Gastroesophageal sphincter (tissue), 4 donors: ENCODE measurements at regions not wholly inside any gene's neighbourhood (a gene's known extent, or its start where the extent isn't known, plus 50 kb on each side); places are given as distances from the start of the nearest gene placed in this dataset.
"Not testable (repeated sequence)": the region's sequence is repeated elsewhere in the genome, so short reads cannot be mapped to it uniquely, and the experiment has no call there.

ENCODE experiments used
- ATAC-seq: fragments of 150-250 bp; one replicate; pipeline ENCODE4 v1.9.1; 2016; ENCODE audit warnings: mild to moderate bottlenecking, moderate library complexity
- H3K27ac ChIP-seq, 4 donors: fragments of 200-600 bp; sonication (generic) in 3 of 4; 1 replicate in 3 of 4; 2 replicates in 1 of 4; pipeline ENCODE4 v1.5.1; 2016 to 2019
- H3K27me3 ChIP-seq: fragments of 200-600 bp; sonication (generic); one replicate; pipeline ENCODE4 v1.5.1; 2019
- H3K36me3 ChIP-seq, 2 donors: fragments of 200-600 bp; sonication (generic); one replicate each; pipeline ENCODE4 v1.5.1; 2019; ENCODE audit warnings: control low read depth in 1 of 2
- H3K4me1 ChIP-seq, 3 donors: fragments of 200-600 bp; sonication (generic); 1 replicate in 2 of 3; 2 replicates in 1 of 3; pipeline ENCODE4 v1.5.1; 2016 to 2019; ENCODE audit warnings: control low read depth in 2 of 3
- H3K4me3 ChIP-seq, 2 donors: fragments of 200-600 bp; sonication (generic); one replicate each; pipeline ENCODE4 v1.5.1; 2019; ENCODE audit warnings: mild to moderate bottlenecking in 1 of 2, moderate library complexity in 1 of 2
- H3K9me3 ChIP-seq, 3 donors: fragments of 200-600 bp; sonication (generic); one replicate each; pipeline ENCODE4 v1.5.1; 2017 to 2019; ENCODE audit warnings: control low read depth in 2 of 3
- CTCF ChIP-seq, 4 experiments: fragments of 200-600 bp in 2 of 4; fragments of 450-650 bp in 2 of 4; sonication (generic) in 1 of 4; IDR thresholded peaks; one replicate each; pipeline ENCODE4 v1.5.1; 2017 to 2019; ENCODE audit warnings: antibody characterized with exemption in 4 of 4, mild to moderate bottlenecking in 2 of 4, moderate library complexity in 2 of 4
- EP300 ChIP-seq: sonication (generic); formaldehyde crosslinking; IDR thresholded peaks from one replicate; pipeline ENCODE4 v1.6.1; 2017; ENCODE audit warnings: antibody characterized with exemption, mild to moderate bottlenecking
- POLR2A ChIP-seq, 2 donors: fragments of 450-650 bp; IDR thresholded peaks; one replicate each; pipeline ENCODE4 v1.6.1; 2017; ENCODE audit warnings: antibody characterized with exemption in 2 of 2, mild to moderate bottlenecking in 2 of 2, moderate library complexity in 1 of 2
- POLR2AphosphoS5 ChIP-seq: sonication (generic); formaldehyde crosslinking; IDR thresholded peaks from one replicate; pipeline ENCODE4 v1.6.1; 2017; ENCODE audit warnings: antibody characterized with exemption
- WGBS, 2 donors: methylation state at CpG; one replicate each; pipeline ENCODE4 v1.1.5; 2018; ENCODE audit warnings: low coverage in 1 of 2; 5-methylcytosine and 5-hydroxymethylcytosine counted together

- H3K27me3 ChIP-seq: no peaks in the 10 kb centered on the region
- no peak overlapping the region for H3K4me3 ChIP-seq
- H3K9me3 ChIP-seq: no peaks in the 10 kb centered on the region
- H3K36me3 ChIP-seq: no peaks in the 10 kb centered on the region
- H3K4me1 ChIP-seq: no peaks in the 10 kb centered on the region
- ATAC-seq: no peak
- no peak overlapping the region for H3K27ac ChIP-seq
- WGBS, 2 donors: 71 to 75% methylated on average over 1 of the region's 1 CpG
- no peak for TF ChIP-seq EP300
These were observed 586.2 kb upstream of the DIAPH2 start for GRCh38 chrX:96098471-96098870.

GRCh38 chrX:96102997-96103396, 581.6 kb upstream of the DIAPH2 start:
- no peak for TF ChIP-seq POLR2AphosphoS5
- no peak for TF ChIP-seq POLR2A (IDR thresholded peaks at IDR 0.05)
- TF ChIP-seq CTCF (IDR thresholded peaks at IDR 0.05): no peak
- no peak for TF ChIP-seq EP300
- WGBS, 2 donors: no CpG with 5 or more reads among the region's 9 CpGs
- Histone ChIP-seq H3K27ac (no peak overlapping the region), H3K9me3 (no peaks in the 10 kb centered on the region), H3K36me3 (no peaks in the 10 kb centered on the region), H3K4me1 (no peaks in the 10 kb centered on the region), H3K27me3 (no peaks in the 10 kb centered on the region), H3K4me3 (no peak overlapping the region)
- ATAC-seq: no peak

GRCh38 chrX:96112689-96113088, 572.0 kb upstream of the DIAPH2 start:
- H3K27me3 ChIP-seq: no peaks in the 10 kb centered on the region
- TF ChIP-seq EP300: no peak
- no peak for TF ChIP-seq POLR2A (IDR thresholded peaks at IDR 0.05)
- no peak for TF ChIP-seq POLR2AphosphoS5
- TF ChIP-seq CTCF (IDR thresholded peaks at IDR 0.05): no peak
- WGBS, 2 donors: 86% methylated on average over 1 of the region's 1 CpG; no CpG with 5 or more reads in 1 of the 2 donors
- no peaks in the 10 kb centered on the region for H3K4me1 ChIP-seq
- no peak for ATAC-seq
- no peak overlapping the region for H3K4me3 ChIP-seq
- H3K36me3 ChIP-seq: no peaks in the 10 kb centered on the region
- H3K9me3 ChIP-seq: no peaks in the 10 kb centered on the region
- H3K27ac ChIP-seq: no peak overlapping the region

- H3K4me3 ChIP-seq: no peak overlapping the region
- no peak overlapping the region for H3K27ac ChIP-seq
- ATAC-seq: no peak
These were observed 558.5 kb upstream of the DIAPH2 start for GRCh38 chrX:96126182-96126581.

GRCh38 chrX:96128058-96128457, 556.6 kb upstream of the DIAPH2 start:
- WGBS, 2 donors: 83 to 90% methylated on average over 2 to 4 of the region's 5 CpGs
- H3K27me3 ChIP-seq, ATAC-seq, H3K36me3 ChIP-seq, H3K4me3 ChIP-seq, H3K9me3 ChIP-seq, H3K27ac ChIP-seq, H3K4me1 ChIP-seq: not testable (repeated sequence)

More at GRCh38 chrX:96126182-96126581, 558.5 kb upstream of the DIAPH2 start:
- H3K36me3 ChIP-seq: no peaks in the 10 kb centered on the region
- no peaks in the 10 kb centered on the region for H3K27me3 ChIP-seq
- H3K9me3 ChIP-seq: no peaks in the 10 kb centered on the region
- H3K4me1 ChIP-seq: no peaks in the 10 kb centered on the region
- no peak for TF ChIP-seq EP300
- no peak for TF ChIP-seq POLR2A (IDR thresholded peaks at IDR 0.05)
- TF ChIP-seq CTCF (IDR thresholded peaks at IDR 0.05): no peak
- no peak for TF ChIP-seq POLR2AphosphoS5

- no peaks in the 10 kb centered on the region for H3K36me3 ChIP-seq
- WGBS, 2 donors: 8 to 18% methylated on average over 1 of the region's 1 CpG
- H3K4me1 ChIP-seq: no peaks in the 10 kb centered on the region
- no peaks in the 10 kb centered on the region for H3K27me3 ChIP-seq
- no peak for ATAC-seq
- H3K4me3 ChIP-seq: no peak overlapping the region
- H3K27ac ChIP-seq: no peak overlapping the region
- no peaks in the 10 kb centered on the region for H3K9me3 ChIP-seq
- TF ChIP-seq POLR2AphosphoS5: no peak
- TF ChIP-seq POLR2A (IDR thresholded peaks at IDR 0.05): no peak
- TF ChIP-seq CTCF (IDR thresholded peaks at IDR 0.05): no peak
- no peak for TF ChIP-seq EP300
These were observed 543.8 kb upstream of the DIAPH2 start for GRCh38 chrX:96140796-96141195.
